ENCODE measurements at regions not wholly inside any gene's neighbourhood (a gene's known extent, or its start where the extent isn't known, plus 50 kb on each side); places are given as distances from the start of the nearest gene placed in this dataset.
A peak's percentile ranks its signal among the peaks of the same experiment; 100 is the strongest.

GRCh38 chr4:20302336-20302735, 50.6 kb downstream of the SLIT2 start:
- TF ChIP-seq CTCF (IDR thresholded peaks at IDR 0.05) (no peak), POLR2A (IDR thresholded peaks at IDR 0.05) (no peak)
- Histone ChIP-seq H3K4me3 (no peak overlapping the region), H3K9me3 (no peaks in the 10 kb centered on the region), H3K27me3 (no peaks in the 10 kb centered on the region), H3K4me1 (no peaks in the 10 kb centered on the region), H3K36me3 (replicated peaks in 1 of 2; ENCODE audit: insufficient read depth in 1 of 2, low read depth in 2 of 2) (no peaks in the 10 kb centered on the region), H3K27ac (no peak overlapping the region)
- intact Hi-C loops (cut with DNase I): no loop called here
- ATAC-seq (no peak), DNase-seq (no peak)
- 57 to 68% methylated on average over 2 of the region's 2 CpGs for WGBS, 2 donors

- intact Hi-C loops (cut with DNase I): no loop called here
- WGBS, 2 donors: 25 to 32% methylated on average over 2 of the region's 2 CpGs
- peak in 4 of 7 experiments; percentile 11 to 33 (median 24) for TF ChIP-seq CTCF (IDR thresholded peaks at IDR 0.05)
- TF ChIP-seq POLR2A (IDR thresholded peaks at IDR 0.05): no peak
- Histone ChIP-seq H3K9me3 (no peaks in the 10 kb centered on the region), H3K27ac (no peak overlapping the region), H3K4me1 (no peaks in the 10 kb centered on the region), H3K27me3 (no peaks in the 10 kb centered on the region), H3K36me3 (replicated peaks in 1 of 2; ENCODE audit: insufficient read depth in 1 of 2, low read depth in 2 of 2) (no peaks in the 10 kb centered on the region), H3K4me3 (no peak overlapping the region)
- DNase-seq (no peak), ATAC-seq (no peak)
Observed at GRCh38 chr4:20305976-20306375, 54.3 kb downstream of the SLIT2 start.

GRCh38 chr4:20311856-20312255, 60.2 kb downstream of the SLIT2 start:
- H3K4me1 ChIP-seq: no peaks in the 10 kb centered on the region
- TF ChIP-seq POLR2A (IDR thresholded peaks at IDR 0.05) (no peak), CTCF (IDR thresholded peaks at IDR 0.05) (no peak)
- intact Hi-C loops (cut with DNase I): no loop called here
- ATAC-seq: no peak
- H3K36me3 ChIP-seq (replicated peaks in 1 of 2; ENCODE audit: insufficient read depth in 1 of 2, low read depth in 2 of 2): no peaks in the 10 kb centered on the region
- H3K9me3 ChIP-seq: no peaks in the 10 kb centered on the region
- no peak overlapping the region for H3K27ac ChIP-seq
- 78 to 83% methylated on average over 2 of the region's 2 CpGs for WGBS, 2 donors
- H3K4me3 ChIP-seq: no peak overlapping the region
- no peaks in the 10 kb centered on the region for H3K27me3 ChIP-seq
- no peak for DNase-seq

- WGBS, 2 donors: 55 to 71% methylated on average over 12 of the region's 12 CpGs
- ATAC-seq (no peak), DNase-seq (peak; percentile 3 to 34 (median 12))
- intact Hi-C loops (cut with DNase I): no loop called here
- Histone ChIP-seq H3K27ac (no peak overlapping the region), H3K9me3 (no peaks in the 10 kb centered on the region), H3K27me3 (no peaks in the 10 kb centered on the region), H3K4me1 (no peaks in the 10 kb centered on the region), H3K4me3 (no peak overlapping the region), H3K36me3 (replicated peaks in 1 of 2; ENCODE audit: insufficient read depth in 1 of 2, low read depth in 2 of 2) (no peaks in the 10 kb centered on the region)
- TF ChIP-seq CTCF (IDR thresholded peaks at IDR 0.05): no peak
- TF ChIP-seq POLR2A (IDR thresholded peaks at IDR 0.05): no peak
Observed at GRCh38 chr4:20313237-20314030, 61.7 kb downstream of the SLIT2 start.

- Histone ChIP-seq H3K4me1 (no peaks in the 10 kb centered on the region), H3K4me3 (no peak overlapping the region), H3K27ac (no peak overlapping the region), H3K9me3 (no peaks in the 10 kb centered on the region), H3K36me3 (replicated peaks in 1 of 2; ENCODE audit: insufficient read depth in 1 of 2, low read depth in 2 of 2) (no peaks in the 10 kb centered on the region), H3K27me3 (no peaks in the 10 kb centered on the region)
- intact Hi-C loops (cut with DNase I): no loop called here
- no peak for TF ChIP-seq POLR2A (IDR thresholded peaks at IDR 0.05)
- no peak for TF ChIP-seq CTCF (IDR thresholded peaks at IDR 0.05)
- no peak for DNase-seq
- ATAC-seq: no peak
- WGBS, 2 donors: 45 to 60% methylated on average over 2 of the region's 2 CpGs
Observed at GRCh38 chr4:20317424-20317985, 65.8 kb downstream of the SLIT2 start.
